ENCODE measurements at regions not wholly inside any gene's neighbourhood (a gene's known extent, or its start where the extent isn't known, plus 50 kb on each side); places are given as distances from the start of the nearest gene placed in this dataset.

GRCh38 chr3:194274424-194275085, 76.6 kb downstream of the CPN2 start:
- Histone ChIP-seq H3K36me3 (no peaks in the 10 kb centered on the region), H3K4me3 (no peak overlapping the region), H3K27ac (no peak overlapping the region), H3K27me3 (no peaks in the 10 kb centered on the region), H3K9me3 (ENCODE audit: low read depth) (no peaks in the 10 kb centered on the region), H3K4me1 (ENCODE audit: low read depth) (peaks cover 8% of the 10 kb centered on the region)
- no peak for TF ChIP-seq CTCF (IDR thresholded peaks at IDR 0.05; ENCODE audit: low read depth, low read length)
- DNase-seq (ENCODE audit: low read depth in 1 of 2, low spot score in 1 of 2): no peak

GRCh38 chr3:194275291-194275690, 75.8 kb downstream of the CPN2 start:
- no peak overlapping the region for H3K4me3 ChIP-seq
- TF ChIP-seq CTCF (IDR thresholded peaks at IDR 0.05; ENCODE audit: low read depth, low read length): no peak
- no peaks in the 10 kb centered on the region for H3K27me3 ChIP-seq
- H3K9me3 ChIP-seq (ENCODE audit: low read depth): no peaks in the 10 kb centered on the region
- H3K4me1 ChIP-seq (ENCODE audit: low read depth): peaks cover 8% of the 10 kb centered on the region
- H3K27ac ChIP-seq: no peak overlapping the region
- no peaks in the 10 kb centered on the region for H3K36me3 ChIP-seq
- no peak for DNase-seq (ENCODE audit: low read depth in 1 of 2, low spot score in 1 of 2)

GRCh38 chr3:194275721-194276120, 75.4 kb downstream of the CPN2 start:
- TF ChIP-seq CTCF (IDR thresholded peaks at IDR 0.05; ENCODE audit: low read depth, low read length): no peak
- peaks cover 8% of the 10 kb centered on the region for H3K4me1 ChIP-seq (ENCODE audit: low read depth)
- no peaks in the 10 kb centered on the region for H3K36me3 ChIP-seq
- DNase-seq (ENCODE audit: low read depth in 1 of 2, low spot score in 1 of 2): no peak
- no peaks in the 10 kb centered on the region for H3K27me3 ChIP-seq
- no peaks in the 10 kb centered on the region for H3K9me3 ChIP-seq (ENCODE audit: low read depth)
- no peak overlapping the region for H3K4me3 ChIP-seq
- no peak overlapping the region for H3K27ac ChIP-seq

GRCh38 chr3:194276768-194277103, 74.4 kb downstream of the CPN2 start:
- TF ChIP-seq CTCF (IDR thresholded peaks at IDR 0.05; ENCODE audit: low read depth, low read length): no peak
- DNase-seq (ENCODE audit: low read depth in 1 of 2, low spot score in 1 of 2): no peak
- Histone ChIP-seq H3K4me1 (ENCODE audit: low read depth) (peaks cover 8% of the 10 kb centered on the region), H3K4me3 (no peak overlapping the region), H3K27ac (no peak overlapping the region), H3K27me3 (no peaks in the 10 kb centered on the region), H3K36me3 (no peaks in the 10 kb centered on the region), H3K9me3 (ENCODE audit: low read depth) (no peaks in the 10 kb centered on the region)

- TF ChIP-seq CTCF (IDR thresholded peaks at IDR 0.05; ENCODE audit: low read depth, low read length): no peak
Measured at GRCh38 chr3:194277104-194277785, 73.9 kb downstream of the CPN2 start.

More at GRCh38 chr3:194277104-194277785, 73.9 kb downstream of the CPN2 start:
- Histone ChIP-seq H3K9me3 (ENCODE audit: low read depth) (no peaks in the 10 kb centered on the region), H3K27ac (no peak overlapping the region), H3K36me3 (no peaks in the 10 kb centered on the region), H3K4me1 (ENCODE audit: low read depth) (peaks cover 8% of the 10 kb centered on the region), H3K27me3 (no peaks in the 10 kb centered on the region), H3K4me3 (no peak overlapping the region)
- DNase-seq (ENCODE audit: low read depth in 1 of 2, low spot score in 1 of 2): peak in 1 of 2 donors; percentile 87

All from cardiac muscle cell (in vitro differentiated cells and primary cell).